CD4-positive, CD25-positive, alpha-beta regulatory T cell (primary cell): ENCODE measurements at regions not wholly inside any gene's neighbourhood (a gene's known extent, or its start where the extent isn't known, plus 50 kb on each side); places are given as distances from the start of the nearest gene placed in this dataset.
"Not testable (repeated sequence)": the region's sequence is repeated elsewhere in the genome, so short reads cannot be mapped to it uniquely, and the experiment has no call there.

Source experiments
- ATAC-seq, 2 donors: fragments of 150-1000 bp; cut with Tn5 transposase; one replicate each; pipeline ENCODE4 v1.10.0; 2021; ENCODE audit warnings: low read depth in 2 of 2, moderate number of reproducible peaks in 2 of 2, moderate library complexity in 1 of 2
- DNase-seq, 3 donors: peaks; one replicate each; pipeline versions ENCODE4 v3.0.0 to v3.0.0-alpha.2; 2012 to 2022; ENCODE audit warnings: mixed read lengths in 1 of 3
- H3K27ac ChIP-seq: one replicate; pipeline ENCODE4 v1.7.0; 2013; ENCODE audit warnings: mild to moderate bottlenecking, low read length; ENCODE audit not compliant: insufficient read depth, poor library complexity, severe bottlenecking
- H3K27me3 ChIP-seq: one replicate; pipeline ENCODE4 v1.7.0; 2013; ENCODE audit warnings: low read length; ENCODE audit not compliant: control insufficient read depth, insufficient read depth
- H3K36me3 ChIP-seq: one replicate; pipeline ENCODE4 v1.7.0; 2013; ENCODE audit warnings: mild to moderate bottlenecking, low read length, moderate library complexity; ENCODE audit not compliant: control insufficient read depth, insufficient read depth
- H3K4me1 ChIP-seq: 2 replicates; pipeline ENCODE4 v1.7.0; 2013; ENCODE audit warnings: mild to moderate bottlenecking, low read length; ENCODE audit not compliant: insufficient read depth, control insufficient read depth, poor library complexity, severe bottlenecking
- H3K4me3 ChIP-seq: one replicate; pipeline ENCODE4 v1.7.0; 2013; ENCODE audit warnings: low read depth, mild to moderate bottlenecking, low read length, moderate library complexity
- H3K9me3 ChIP-seq, 2 experiments: 1 replicate in 1 of 2; 2 replicates in 1 of 2; pipeline ENCODE4 v1.7.0; 2013; ENCODE audit warnings: low read length in 2 of 2, mild to moderate bottlenecking in 1 of 2, moderate library complexity in 1 of 2; ENCODE audit not compliant: control insufficient read depth in 2 of 2
- H3K27ac Mint-ChIP-seq, 3 donors: one replicate each; pipeline ENCODE4 v1.8.0; 2020 to 2022; ENCODE audit warnings: mild to moderate bottlenecking in 3 of 3, mixed read lengths in 3 of 3, moderate library complexity in 2 of 3
- H3K27me3 Mint-ChIP-seq: one replicate; pipeline ENCODE4 v1.8.0; 2022; ENCODE audit warnings: mild to moderate bottlenecking, mixed read lengths
- H3K36me3 Mint-ChIP-seq: one replicate; pipeline ENCODE4 v1.8.0; 2020; ENCODE audit warnings: mixed read lengths
- H3K4me1 Mint-ChIP-seq, 4 donors: one replicate each; pipeline ENCODE4 v1.8.0; 2020 to 2022; ENCODE audit warnings: mixed read lengths in 4 of 4, mild to moderate bottlenecking in 1 of 4
- H3K4me3 Mint-ChIP-seq, 4 donors: one replicate each; pipeline ENCODE4 v1.8.0; 2020 to 2022; ENCODE audit warnings: mild to moderate bottlenecking in 4 of 4, mixed read lengths in 4 of 4, moderate library complexity in 3 of 4
- H3K9me3 Mint-ChIP-seq, 7 donors: one replicate each; pipeline ENCODE4 v1.8.0; 2020 to 2022; ENCODE audit warnings: mixed read lengths in 7 of 7, mild to moderate bottlenecking in 3 of 7, moderate library complexity in 2 of 7

DNA sequence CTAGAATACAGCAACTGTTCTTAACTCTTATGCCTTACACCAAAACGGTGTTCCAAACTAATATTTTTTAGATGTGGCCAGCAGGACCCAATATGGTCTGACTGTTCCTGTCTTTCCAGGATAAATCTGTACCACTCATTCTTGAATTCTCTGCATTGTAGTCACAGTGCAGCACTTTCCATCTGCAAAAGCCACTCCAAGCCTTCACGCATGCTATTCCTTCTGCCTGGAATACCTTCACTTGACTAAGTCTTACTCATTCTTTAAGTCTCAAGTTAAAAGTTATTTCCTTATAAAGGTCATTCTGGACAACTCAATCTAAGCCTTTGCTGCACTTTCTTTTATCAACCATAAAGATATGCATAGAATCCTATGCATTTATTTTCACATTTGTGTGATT lies 1194.5 kb downstream of the PLA2G4A start:
- Mint-ChIP-seq H3K4me1 (no peaks in the 10 kb centered on the region), H3K4me3 (no peak overlapping the region), H3K36me3 (no peaks in the 10 kb centered on the region), H3K27ac (no peak overlapping the region), H3K9me3 (peaks cover 5 to 13% (median 8%) of the 10 kb centered on the region in 7 donors), H3K27me3 (no peaks in the 10 kb centered on the region)
- H3K27me3 ChIP-seq: no peaks in the 10 kb centered on the region
- no peaks in the 10 kb centered on the region for H3K9me3 ChIP-seq
- H3K27ac ChIP-seq: no peak overlapping the region
- DNase-seq (no peak), ATAC-seq (no peak)
- H3K4me3 ChIP-seq: no peak overlapping the region
- H3K4me1 ChIP-seq: no peaks in the 10 kb centered on the region
- H3K36me3 ChIP-seq: no peaks in the 10 kb centered on the region

DNA sequence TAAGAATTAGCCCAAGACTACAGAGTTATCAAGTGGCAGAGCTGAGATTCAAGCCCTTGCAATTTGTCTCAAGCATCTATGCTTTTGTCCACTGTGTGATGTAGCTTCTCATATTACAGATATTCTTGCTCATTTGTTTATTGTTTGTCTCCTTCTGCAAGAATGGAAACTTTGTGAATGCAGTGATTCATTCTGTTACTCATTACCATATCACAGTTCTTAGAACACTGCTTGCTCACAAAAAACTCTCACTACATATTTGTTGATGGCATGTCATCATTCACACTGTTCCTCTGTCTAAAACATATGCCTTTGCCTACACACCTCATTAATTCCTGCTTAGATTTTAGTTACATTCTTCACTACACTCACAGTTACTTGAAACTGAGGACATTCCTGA lies 1198.9 kb downstream of the PLA2G4A start:
- Mint-ChIP-seq H3K9me3 (peaks cover 0 to 8% (median 7%) of the 10 kb centered on the region in 7 donors), H3K27ac (no peak overlapping the region), H3K4me1 (no peaks in the 10 kb centered on the region), H3K27me3 (no peaks in the 10 kb centered on the region), H3K4me3 (no peak overlapping the region), H3K36me3 (no peaks in the 10 kb centered on the region)
- Histone ChIP-seq H3K9me3 (no peaks in the 10 kb centered on the region), H3K4me3 (no peak overlapping the region), H3K27me3 (no peaks in the 10 kb centered on the region), H3K4me1 (no peaks in the 10 kb centered on the region), H3K36me3 (no peaks in the 10 kb centered on the region), H3K27ac (no peak overlapping the region)
- no peak for DNase-seq
- no peak for ATAC-seq

DNA sequence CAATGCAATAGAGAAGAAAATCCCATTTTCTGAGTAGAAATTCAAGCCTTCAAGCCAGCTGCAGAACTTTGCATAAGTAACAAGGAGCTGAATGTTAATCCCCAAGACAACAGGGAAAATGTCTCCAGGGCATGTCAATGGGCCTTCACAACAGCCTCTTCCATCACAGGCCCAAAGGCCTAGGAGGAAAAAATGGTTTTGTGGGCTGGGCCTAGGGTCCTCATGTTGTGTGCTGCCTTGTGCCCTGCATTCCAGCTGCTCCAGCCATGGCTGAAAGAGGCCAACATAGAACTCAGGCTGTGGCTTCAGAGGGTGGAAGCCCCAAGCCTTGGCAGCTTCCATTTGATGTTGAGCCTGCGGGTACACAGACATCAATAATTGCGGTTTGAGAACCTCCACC lies 1208.8 kb downstream of the PLA2G4A start:
- DNase-seq, H3K27me3 Mint-ChIP-seq, H3K4me3 Mint-ChIP-seq, H3K4me3 ChIP-seq, H3K36me3 ChIP-seq, H3K27ac ChIP-seq, H3K4me1 ChIP-seq, ATAC-seq, H3K27ac Mint-ChIP-seq, H3K27me3 ChIP-seq, H3K4me1 Mint-ChIP-seq, H3K9me3 ChIP-seq, H3K36me3 Mint-ChIP-seq: not testable (repeated sequence)
- H3K9me3 Mint-ChIP-seq: peaks cover 1 to 28% (median 7%) of the 10 kb centered on the region in 7 donors

GRCh38 chr1:188043536-188044245 lies 1214.9 kb downstream of the PLA2G4A start:
- H3K9me3 ChIP-seq: peaks cover 0 to 2% of the 10 kb centered on the region in 2 experiments
- no peaks in the 10 kb centered on the region for H3K36me3 ChIP-seq
- DNase-seq: no peak
- no peak overlapping the region for H3K27ac ChIP-seq
- H3K4me3 ChIP-seq: no peak overlapping the region
- no peaks in the 10 kb centered on the region for H3K27me3 Mint-ChIP-seq
- no peaks in the 10 kb centered on the region for H3K4me1 Mint-ChIP-seq
- no peak overlapping the region for H3K4me3 Mint-ChIP-seq
- ATAC-seq: no peak
- H3K9me3 Mint-ChIP-seq: peaks cover 0 to 11% (median 0%) of the 10 kb centered on the region in 7 donors
- no peaks in the 10 kb centered on the region for H3K4me1 ChIP-seq
- H3K36me3 Mint-ChIP-seq: no peaks in the 10 kb centered on the region
- H3K27ac Mint-ChIP-seq: no peak overlapping the region
- no peaks in the 10 kb centered on the region for H3K27me3 ChIP-seq

DNA sequence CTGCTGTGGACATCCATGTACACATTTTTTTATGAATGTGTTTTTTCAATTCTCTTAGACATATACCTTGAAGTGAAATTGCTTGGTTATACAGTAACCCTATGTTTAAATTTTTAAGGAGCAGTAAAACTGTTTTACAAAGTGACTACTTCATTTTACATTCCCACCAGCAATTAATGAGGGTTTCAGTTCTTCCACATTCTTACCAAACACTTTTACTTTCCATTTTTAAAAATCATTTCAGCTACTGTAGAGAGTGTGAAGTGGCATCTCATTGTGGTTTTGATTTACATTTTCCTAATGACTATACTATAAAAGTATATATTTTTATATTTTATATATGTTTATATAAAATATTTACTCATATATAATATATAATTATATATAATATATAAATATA lies 1221.5 kb downstream of the PLA2G4A start:
- no peak for DNase-seq
- peaks cover 1 to 11% (median 3%) of the 10 kb centered on the region in 7 donors for H3K9me3 Mint-ChIP-seq
- no peak for ATAC-seq
- no peaks in the 10 kb centered on the region for H3K27me3 ChIP-seq
- no peaks in the 10 kb centered on the region for H3K4me1 Mint-ChIP-seq
- H3K36me3 Mint-ChIP-seq: no peaks in the 10 kb centered on the region
- H3K36me3 ChIP-seq: no peaks in the 10 kb centered on the region
- H3K27ac ChIP-seq: no peak overlapping the region
- no peak overlapping the region for H3K4me3 Mint-ChIP-seq
- H3K4me3 ChIP-seq: no peak overlapping the region
- no peak overlapping the region for H3K27ac Mint-ChIP-seq
- no peaks in the 10 kb centered on the region for H3K4me1 ChIP-seq
- H3K9me3 ChIP-seq: peaks cover 0 to 2% of the 10 kb centered on the region in 2 experiments
- H3K27me3 Mint-ChIP-seq: no peaks in the 10 kb centered on the region

- Mint-ChIP-seq H3K9me3 (peaks cover 3 to 15% (median 11%) of the 10 kb centered on the region in 7 donors), H3K36me3 (no peaks in the 10 kb centered on the region), H3K4me1 (no peaks in the 10 kb centered on the region), H3K27ac (no peak overlapping the region), H3K4me3 (no peak overlapping the region), H3K27me3 (no peaks in the 10 kb centered on the region)
- DNase-seq (no peak), ATAC-seq (no peak)
- Histone ChIP-seq H3K9me3 (no peaks in the 10 kb centered on the region), H3K4me1 (no peaks in the 10 kb centered on the region), H3K27ac (no peak overlapping the region), H3K4me3 (no peak overlapping the region), H3K36me3 (no peaks in the 10 kb centered on the region), H3K27me3 (no peaks in the 10 kb centered on the region)
These were observed 1227.3 kb downstream of the PLA2G4A start for GRCh38 chr1:188056011-188056410.

GRCh38 chr1:188058801-188059200 lies 1230.1 kb downstream of the PLA2G4A start:
- no peak overlapping the region for H3K27ac Mint-ChIP-seq
- H3K4me3 Mint-ChIP-seq: no peak overlapping the region
- Histone ChIP-seq H3K36me3 (no peaks in the 10 kb centered on the region), H3K4me1 (no peaks in the 10 kb centered on the region), H3K27ac (no peak overlapping the region), H3K4me3 (no peak overlapping the region), H3K9me3 (peaks cover 0 to 3% of the 10 kb centered on the region in 2 experiments), H3K27me3 (no peaks in the 10 kb centered on the region)
- ATAC-seq (no peak), DNase-seq (no peak)
- H3K4me1 Mint-ChIP-seq: no peaks in the 10 kb centered on the region
- H3K27me3 Mint-ChIP-seq: no peaks in the 10 kb centered on the region
- H3K9me3 Mint-ChIP-seq: peaks cover 3 to 20% (median 12%) of the 10 kb centered on the region in 7 donors
- no peaks in the 10 kb centered on the region for H3K36me3 Mint-ChIP-seq

- H3K4me1 Mint-ChIP-seq: no peaks in the 10 kb centered on the region
- H3K36me3 Mint-ChIP-seq: no peaks in the 10 kb centered on the region
- H3K4me3 Mint-ChIP-seq: no peak overlapping the region
- no peaks in the 10 kb centered on the region for H3K36me3 ChIP-seq
- peaks cover 3 to 37% (median 15%) of the 10 kb centered on the region in 7 donors for H3K9me3 Mint-ChIP-seq
- peaks cover 3 to 5% of the 10 kb centered on the region in 2 experiments for H3K9me3 ChIP-seq
- H3K27me3 ChIP-seq: no peaks in the 10 kb centered on the region
- H3K4me3 ChIP-seq: no peak overlapping the region
- no peaks in the 10 kb centered on the region for H3K4me1 ChIP-seq
- ATAC-seq (no peak), DNase-seq (no peak)
- H3K27me3 Mint-ChIP-seq: no peaks in the 10 kb centered on the region
- H3K27ac ChIP-seq: no peak overlapping the region
- H3K27ac Mint-ChIP-seq: no peak overlapping the region
These were observed 1233.1 kb downstream of the PLA2G4A start for GRCh38 chr1:188061881-188062280.
